HK-2 (cell line): ENCODE measurements at regions not wholly inside any gene's neighbourhood (a gene's known extent, or its start where the extent isn't known, plus 50 kb on each side); places are given as distances from the start of the nearest gene placed in this dataset.
"Not testable (repeated sequence)": the region's sequence is repeated elsewhere in the genome, so short reads cannot be mapped to it uniquely, and the experiment has no call there.

Source experiments
- DNase-seq: peaks from one replicate; pipeline ENCODE4 v3.0.0-alpha.2; 2018; ENCODE audit not compliant: unreplicated experiment

GRCh38 chr4:24002330-24002966 is 112.6 kb upstream of the PPARGC1A start:
- no peak for DNase-seq

- no peak for DNase-seq
Observed at GRCh38 chr4:24001486-24002329, 111.9 kb upstream of the PPARGC1A start.

GRCh38 chr4:24000470-24000831 is 110.6 kb upstream of the PPARGC1A start:
- DNase-seq, result no peak

- DNase-seq, result no peak
Observed at GRCh38 chr4:23999714-24000469, 110.0 kb upstream of the PPARGC1A start.

- DNase-seq, result no peak
Observed at GRCh38 chr4:23993373-23993772, 103.5 kb upstream of the PPARGC1A start.

GRCh38 chr4:23991444-23991843 is 101.6 kb upstream of the PPARGC1A start:
- no peak for DNase-seq

- DNase-seq, result no peak
Observed at GRCh38 chr4:23986270-23986669, 96.4 kb upstream of the PPARGC1A start.

- no peak for DNase-seq
Observed at GRCh38 chr4:23981328-23981727, 91.5 kb upstream of the PPARGC1A start.

GRCh38 chr4:23979534-23979933 is 89.7 kb upstream of the PPARGC1A start:
- no peak for DNase-seq

- no peak for DNase-seq
Observed at GRCh38 chr4:23978002-23978401, 88.2 kb upstream of the PPARGC1A start.

GRCh38 chr4:23976423-23976822 is 86.6 kb upstream of the PPARGC1A start:
- no peak for DNase-seq

GRCh38 chr4:23973308-23973855 is 83.5 kb upstream of the PPARGC1A start:
- no peak for DNase-seq

- no peak for DNase-seq
Observed at GRCh38 chr4:23972805-23973204, 83.0 kb upstream of the PPARGC1A start.

- no peak for DNase-seq
Observed at GRCh38 chr4:23972187-23972586, 82.3 kb upstream of the PPARGC1A start.

GRCh38 chr4:23970201-23970850 is 80.5 kb upstream of the PPARGC1A start:
- DNase-seq, result no peak

GRCh38 chr4:23969635-23970145 is 79.8 kb upstream of the PPARGC1A start:
- DNase-seq, result no peak

- DNase-seq, result no peak
Observed at GRCh38 chr4:23967281-23967680, 77.4 kb upstream of the PPARGC1A start.

- no peak for DNase-seq
Observed at GRCh38 chr4:23966725-23967124, 76.9 kb upstream of the PPARGC1A start.

- no peak for DNase-seq
Observed at GRCh38 chr4:23962462-23962861, 72.6 kb upstream of the PPARGC1A start.

GRCh38 chr4:23961395-23961794 is 71.5 kb upstream of the PPARGC1A start:
- DNase-seq, result not testable (repeated sequence)

- DNase-seq, result no peak
Observed at GRCh38 chr4:23959396-23960148, 69.7 kb upstream of the PPARGC1A start.
